DMS 273 (cell line): ENCODE measurements at regions not wholly inside any gene's neighbourhood (a gene's known extent, or its start where the extent isn't known, plus 50 kb on each side); places are given as distances from the start of the nearest gene placed in this dataset.

ENCODE experiments used
- DNase-seq: peaks from one replicate; lab custom pipeline; 2025; ENCODE audit not compliant: unreplicated experiment; lab: John Stamatoyannopoulos, UW

- no peak for DNase-seq
Measured at GRCh38 chr4:123092586-123092985, 170.2 kb upstream of the NUDT6 start.

DNA sequence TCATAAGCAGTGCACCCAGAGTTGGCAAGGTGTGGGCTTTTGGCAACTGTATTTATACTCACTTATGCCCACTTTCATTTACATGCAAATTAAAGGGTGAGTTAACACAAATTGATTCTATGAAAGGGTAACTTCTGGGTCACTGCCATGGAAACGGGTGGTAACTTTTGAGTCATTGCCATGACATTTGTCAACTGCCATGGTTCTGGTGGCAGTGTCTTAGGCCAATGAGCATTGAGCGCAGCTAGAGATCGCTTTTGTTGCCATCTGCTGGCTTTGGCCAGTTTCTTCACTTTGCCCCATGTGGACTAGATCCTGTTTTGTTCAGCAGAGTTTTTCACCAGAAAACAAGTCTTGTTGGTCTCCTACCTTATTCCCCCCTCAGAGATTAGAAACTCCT lies 170.8 kb upstream of the NUDT6 start:
- DNase-seq = no peak

GRCh38 chr4:123096038-123096437 lies 173.6 kb upstream of the NUDT6 start:
- DNase-seq = peak; percentile 51

GRCh38 chr4:123102897-123103471 lies 180.6 kb upstream of the NUDT6 start:
- DNase-seq = peak; percentile 31

- no peak for DNase-seq
Measured at GRCh38 chr4:123104310-123105025, 182.1 kb upstream of the NUDT6 start.

DNA sequence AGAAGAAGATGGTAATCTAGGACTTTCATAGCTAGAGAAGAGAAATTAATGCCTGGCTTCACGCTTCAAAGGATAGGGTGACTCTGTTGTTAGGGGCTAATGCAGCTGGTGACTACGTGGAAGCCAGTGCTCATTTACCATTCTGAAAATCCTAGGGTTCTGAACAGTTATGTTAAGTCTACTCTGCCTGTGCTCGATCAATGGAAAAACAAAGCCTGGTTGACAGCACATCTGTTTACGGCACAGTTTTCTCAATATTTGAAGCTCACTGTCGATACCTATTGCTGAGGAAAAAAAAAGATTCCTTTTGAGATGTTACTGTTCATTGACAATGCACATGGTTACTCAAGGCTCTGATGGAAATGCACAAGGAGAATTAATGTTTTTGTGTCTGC lies 182.6 kb upstream of the NUDT6 start:
- no peak for DNase-seq

GRCh38 chr4:123106747-123107146 lies 184.3 kb upstream of the NUDT6 start:
- no peak for DNase-seq

DNA sequence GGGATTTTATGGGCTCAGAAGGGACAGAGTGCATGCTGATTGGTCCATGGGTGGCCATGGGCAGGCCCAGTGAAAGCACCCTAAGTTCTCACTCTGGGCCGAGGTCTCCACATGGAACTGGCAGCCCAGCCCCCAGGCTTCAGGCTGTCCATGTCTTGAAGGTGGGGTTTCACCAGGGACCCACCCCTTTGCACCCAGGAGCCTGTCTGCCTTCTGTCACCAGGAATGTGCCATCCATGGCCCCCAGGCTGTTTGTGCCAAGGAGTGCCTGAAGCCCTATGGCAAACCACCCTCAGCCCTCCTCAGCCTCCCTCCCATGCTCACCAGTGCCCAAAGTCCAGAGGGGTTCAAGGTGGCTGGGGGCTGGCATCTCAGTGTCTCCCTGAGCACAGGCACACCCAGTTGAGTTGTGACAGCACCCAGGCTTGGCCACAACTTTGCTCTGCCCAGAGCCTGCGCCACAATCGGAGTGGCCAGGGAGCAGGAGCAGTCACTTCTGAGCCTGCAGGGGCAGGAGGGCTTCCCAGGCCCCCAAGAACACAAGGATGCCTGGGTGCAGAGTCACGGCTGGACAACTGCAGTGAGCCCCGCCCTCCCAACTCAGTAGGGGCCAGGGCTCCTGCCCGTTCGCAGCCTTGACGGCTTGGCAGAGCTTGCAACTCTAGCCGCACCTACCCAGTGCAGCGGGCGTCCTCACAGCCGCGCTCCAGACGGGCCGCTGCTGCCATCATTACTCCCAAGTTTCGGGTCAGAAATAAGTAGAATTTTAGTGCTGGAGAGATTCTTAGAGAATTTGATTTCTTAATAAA lies 185.3 kb upstream of the NUDT6 start:
- DNase-seq = no peak

DNA sequence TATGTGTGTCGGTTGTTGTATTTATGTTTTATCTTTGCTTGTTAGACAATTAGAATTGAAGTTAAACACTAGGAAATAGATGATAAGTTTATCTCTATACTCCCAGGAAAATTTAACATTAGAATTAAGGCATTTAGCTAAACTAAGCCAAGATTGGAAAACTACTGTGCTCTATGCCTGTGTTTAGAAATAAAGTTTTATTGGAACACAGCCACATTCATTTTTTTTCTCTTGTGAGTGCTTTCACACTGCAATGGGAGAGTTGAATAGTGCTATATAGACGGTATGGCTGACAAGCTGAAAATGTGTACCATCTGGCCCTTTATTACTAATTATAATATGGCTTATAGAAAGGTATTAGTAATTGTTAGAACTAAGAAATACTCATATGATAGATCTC lies 186.7 kb upstream of the NUDT6 start:
- no peak for DNase-seq

DNA sequence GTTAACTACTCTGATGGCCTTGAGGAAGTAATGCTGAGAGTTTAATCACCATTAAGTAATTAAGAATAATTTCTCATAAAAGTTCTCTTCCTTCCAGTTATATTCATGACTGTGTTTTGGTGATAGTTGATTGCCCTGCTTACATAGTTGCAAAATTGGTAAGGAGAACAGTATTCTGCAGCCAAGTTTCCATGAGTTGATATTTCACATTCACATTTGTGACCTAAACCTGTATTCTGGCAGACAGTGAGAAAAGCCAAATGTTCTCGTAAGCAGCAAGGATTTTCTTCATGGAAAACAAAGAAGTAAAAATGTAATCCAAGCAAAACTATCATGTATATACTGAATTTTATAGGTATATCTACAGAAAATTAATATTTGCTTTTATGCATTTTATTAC lies 187.8 kb upstream of the NUDT6 start:
- DNase-seq = no peak

DNA sequence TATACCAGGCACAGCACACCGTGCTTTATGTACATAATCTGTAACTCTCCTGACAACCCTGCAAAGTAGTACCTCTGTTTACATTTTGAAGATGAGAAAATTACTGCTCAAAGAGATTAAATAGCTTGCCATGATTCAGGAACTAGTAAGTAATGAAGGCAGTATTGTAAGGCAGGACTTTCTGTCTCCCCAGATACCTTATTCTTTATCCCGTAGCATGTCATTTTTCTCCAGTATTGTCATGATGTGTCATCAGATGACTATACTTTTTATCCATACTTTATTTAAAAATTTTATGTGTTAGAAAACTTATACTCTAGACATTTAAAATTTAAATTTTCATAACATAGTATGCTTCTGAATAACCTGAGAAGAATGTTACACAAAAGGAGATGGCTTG lies 188.3 kb upstream of the NUDT6 start:
- DNase-seq = no peak

- DNase-seq = no peak
Measured at GRCh38 chr4:123113155-123113554, 190.8 kb upstream of the NUDT6 start.

GRCh38 chr4:123114084-123114914 lies 191.9 kb upstream of the NUDT6 start:
- DNase-seq = no peak

DNA sequence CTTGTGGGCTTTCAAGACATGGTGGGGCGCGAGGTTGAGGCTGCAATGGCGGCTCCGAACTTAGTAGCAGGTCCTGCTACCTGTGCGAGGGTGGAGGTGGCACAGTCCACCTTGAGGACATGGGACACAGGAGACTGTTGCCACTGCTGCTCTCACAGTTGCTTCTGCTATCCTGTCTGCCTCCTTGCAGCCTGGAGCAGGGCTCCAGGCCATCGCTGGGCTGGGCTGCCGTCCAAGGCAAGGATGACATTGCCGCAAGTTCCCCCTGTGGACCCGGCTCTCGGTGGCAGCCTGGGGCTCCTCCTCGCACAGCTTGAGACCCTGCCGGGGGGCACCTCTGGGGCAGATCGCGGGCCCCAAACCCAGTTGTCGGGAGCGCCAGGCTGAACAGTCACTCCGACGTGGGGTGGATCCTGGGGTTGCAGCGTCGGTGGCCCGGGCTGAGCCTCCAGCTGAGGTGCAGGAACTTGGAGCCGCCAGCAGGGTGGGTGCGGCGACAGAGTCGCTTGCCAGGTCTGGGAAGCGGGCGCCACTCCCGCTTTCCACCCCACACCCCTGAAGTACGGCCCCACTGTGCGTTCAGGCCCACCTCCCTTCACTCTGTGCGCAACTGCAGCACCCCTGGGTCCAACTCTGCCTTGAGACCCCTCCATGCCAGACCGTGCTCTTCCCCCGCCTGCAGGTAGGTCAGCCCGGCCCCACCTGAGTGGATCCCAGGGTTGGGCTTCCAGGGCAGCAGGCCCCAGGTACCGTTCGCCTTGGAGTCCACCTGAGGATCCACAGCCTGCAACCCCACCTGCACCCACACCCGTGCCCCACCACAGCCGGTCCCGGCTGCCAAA lies 192.7 kb upstream of the NUDT6 start:
- DNase-seq = no peak

- DNase-seq = no peak
Measured at GRCh38 chr4:123116412-123116811, 194.0 kb upstream of the NUDT6 start.

- no peak for DNase-seq
Measured at GRCh38 chr4:123120473-123120872, 198.1 kb upstream of the NUDT6 start.

DNA sequence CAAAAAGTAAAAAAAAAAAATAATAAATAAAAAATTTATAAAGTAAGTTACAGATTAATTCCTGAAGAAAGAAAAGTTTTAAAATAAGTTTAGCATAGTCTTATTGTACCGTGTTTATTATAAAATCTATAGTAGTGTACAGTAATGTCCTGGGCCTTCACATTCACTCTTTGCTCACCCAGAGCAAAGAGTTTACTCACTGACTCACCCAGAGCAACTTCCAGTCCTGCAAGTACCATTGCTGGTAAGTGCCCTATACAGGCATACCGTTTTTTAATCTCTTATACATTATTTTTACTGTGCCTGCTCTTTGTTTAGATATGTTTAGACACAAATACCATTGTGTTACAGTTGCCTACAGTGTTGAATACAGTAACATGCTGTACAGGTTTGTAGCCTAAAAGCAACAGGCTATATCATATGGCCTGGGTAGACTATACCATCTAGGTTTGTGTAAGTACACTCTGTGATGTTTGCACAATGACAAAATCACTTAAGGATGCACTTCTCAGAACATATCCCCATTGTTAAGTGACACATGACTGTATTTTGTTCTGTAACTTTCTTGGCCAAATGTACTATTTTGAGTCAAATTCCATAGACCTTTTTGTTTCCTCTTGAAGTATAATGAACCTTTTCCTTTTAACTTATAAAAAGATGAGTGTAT lies 199.0 kb upstream of the NUDT6 start:
- DNase-seq = no peak

DNA sequence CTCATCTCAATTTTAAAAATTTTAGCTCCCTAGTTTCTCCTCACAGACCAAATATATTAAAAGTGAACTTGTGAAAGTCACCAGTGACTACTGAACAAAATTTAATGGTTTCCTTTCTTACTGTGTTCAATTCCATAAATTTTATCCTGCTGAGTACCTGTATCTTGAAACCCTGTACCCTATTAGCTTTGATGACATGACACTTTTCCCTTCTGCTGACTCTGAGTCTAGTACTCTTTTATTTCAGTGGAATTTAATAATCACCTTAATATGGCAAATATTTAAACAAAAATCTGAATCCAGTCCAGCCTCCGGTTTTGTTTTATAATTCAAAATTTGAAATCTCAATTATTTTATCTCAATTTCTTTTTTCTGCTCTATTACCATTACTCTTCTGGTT lies 203.1 kb upstream of the NUDT6 start:
- no peak for DNase-seq

DNA sequence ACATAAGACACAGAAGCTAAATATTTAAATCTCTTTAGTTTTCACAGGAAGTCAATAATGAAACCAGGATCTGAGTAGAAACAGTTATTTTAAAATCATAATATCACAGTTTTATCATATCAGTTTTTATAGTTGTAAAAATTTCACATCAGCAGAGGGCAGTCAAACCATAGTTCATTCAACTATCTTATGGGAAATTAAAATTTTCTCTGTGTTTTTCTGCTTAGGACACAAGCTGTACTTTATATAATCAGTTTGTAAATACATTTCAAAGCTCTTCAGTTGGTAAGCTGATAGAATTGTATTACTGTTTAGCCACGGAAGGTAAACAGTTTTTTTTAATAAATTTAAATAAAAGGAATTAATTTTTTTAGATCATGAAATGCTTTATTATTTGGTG lies 204.8 kb upstream of the NUDT6 start:
- DNase-seq = peak; percentile 27

DNA sequence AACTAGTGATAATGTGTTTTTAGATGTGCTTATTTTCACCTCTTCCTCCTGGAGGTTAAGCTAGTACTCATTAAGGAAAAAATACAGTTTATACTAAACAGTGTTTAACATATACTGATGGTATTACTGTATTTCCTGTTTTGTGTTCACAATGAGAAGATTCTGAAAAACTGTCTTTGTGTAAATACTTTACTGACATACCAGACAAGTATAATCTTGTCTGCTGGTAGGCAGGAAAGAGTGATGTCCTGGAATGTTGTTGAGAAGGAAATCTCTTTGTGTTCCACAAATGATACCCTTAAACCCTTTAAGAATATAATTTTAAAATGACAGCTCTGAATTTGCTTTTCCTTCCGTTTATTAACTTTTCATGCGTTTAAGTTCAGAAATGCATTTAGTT lies 205.5 kb upstream of the NUDT6 start:
- no peak for DNase-seq
